HUES6 (cell line): ENCODE measurements at regions not wholly inside any gene's neighbourhood (a gene's known extent, or its start where the extent isn't known, plus 50 kb on each side); places are given as distances from the start of the nearest gene placed in this dataset.

Source experiments
- H3K27ac ChIP-seq: 2 replicates; pipeline ENCODE4 v1.7.0; 2013; ENCODE audit warnings: low read depth, mild to moderate bottlenecking, low read length, inconsistent platforms
- H3K27me3 ChIP-seq: 2 replicates; pipeline ENCODE4 v1.6.1; 2013; ENCODE audit warnings: low read length; ENCODE audit not compliant: control insufficient read depth, insufficient read depth
- H3K36me3 ChIP-seq: 2 replicates; pipeline ENCODE4 v1.6.1; 2013; ENCODE audit warnings: low read length; ENCODE audit not compliant: control insufficient read depth, insufficient read depth
- H3K4me1 ChIP-seq: 2 replicates; pipeline ENCODE4 v1.6.1; 2013; ENCODE audit warnings: low read length; ENCODE audit not compliant: control insufficient read depth, insufficient read depth
- H3K4me3 ChIP-seq: 2 replicates; pipeline ENCODE4 v1.5.1; 2013; ENCODE audit warnings: low read depth, low read length
- H3K9ac ChIP-seq: one replicate; pipeline ENCODE4 v1.6.1; 2013; ENCODE audit warnings: mild to moderate bottlenecking, low read length
- H3K9me3 ChIP-seq: 2 replicates; pipeline ENCODE4 v1.6.1; 2013; ENCODE audit warnings: low read depth, low read length; ENCODE audit not compliant: control insufficient read depth, insufficient read depth

- no peaks in the 10 kb centered on the region for H3K36me3 ChIP-seq
Measured at GRCh38 chr5:159475026-159475425, 144.7 kb upstream of the IL12B start.

GRCh38 chr5:159478950-159479349 lies 148.7 kb upstream of the IL12B start:
- no peak overlapping the region for H3K9ac ChIP-seq
- no peaks in the 10 kb centered on the region for H3K4me1 ChIP-seq
- no peaks in the 10 kb centered on the region for H3K36me3 ChIP-seq
- no peaks in the 10 kb centered on the region for H3K27me3 ChIP-seq
- H3K27ac ChIP-seq: no peak overlapping the region
- no peak overlapping the region for H3K4me3 ChIP-seq
- no peaks in the 10 kb centered on the region for H3K9me3 ChIP-seq

More at GRCh38 chr5:159475026-159475425, 144.7 kb upstream of the IL12B start:
- Histone ChIP-seq H3K9me3 (no peaks in the 10 kb centered on the region), H3K4me1 (no peaks in the 10 kb centered on the region), H3K4me3 (no peak overlapping the region), H3K27me3 (no peaks in the 10 kb centered on the region), H3K27ac (no peak overlapping the region), H3K9ac (no peak overlapping the region)

- H3K27me3 ChIP-seq: no peaks in the 10 kb centered on the region
- no peaks in the 10 kb centered on the region for H3K4me1 ChIP-seq
- H3K36me3 ChIP-seq: no peaks in the 10 kb centered on the region
- no peak overlapping the region for H3K27ac ChIP-seq
- H3K4me3 ChIP-seq: no peak overlapping the region
- H3K9ac ChIP-seq: no peak overlapping the region
- no peaks in the 10 kb centered on the region for H3K9me3 ChIP-seq
Measured at GRCh38 chr5:159480849-159481248, 150.6 kb upstream of the IL12B start.

- H3K4me3 ChIP-seq: no peak overlapping the region
- H3K4me1 ChIP-seq: no peaks in the 10 kb centered on the region
- H3K9ac ChIP-seq: no peak overlapping the region
- H3K36me3 ChIP-seq: no peaks in the 10 kb centered on the region
- H3K9me3 ChIP-seq: no peaks in the 10 kb centered on the region
- no peaks in the 10 kb centered on the region for H3K27me3 ChIP-seq
- no peak overlapping the region for H3K27ac ChIP-seq
Measured at GRCh38 chr5:159481751-159482150, 151.5 kb upstream of the IL12B start.

- H3K27me3 ChIP-seq: no peaks in the 10 kb centered on the region
- H3K36me3 ChIP-seq: no peaks in the 10 kb centered on the region
Measured at GRCh38 chr5:159486836-159487235, 156.5 kb upstream of the IL12B start.

GRCh38 chr5:159488516-159488915 lies 158.2 kb upstream of the IL12B start:
- no peaks in the 10 kb centered on the region for H3K27me3 ChIP-seq
- no peaks in the 10 kb centered on the region for H3K4me1 ChIP-seq
- H3K9ac ChIP-seq: no peak overlapping the region
- H3K27ac ChIP-seq: no peak overlapping the region
- no peak overlapping the region for H3K4me3 ChIP-seq
- no peaks in the 10 kb centered on the region for H3K9me3 ChIP-seq
- H3K36me3 ChIP-seq: no peaks in the 10 kb centered on the region

More at GRCh38 chr5:159486836-159487235, 156.5 kb upstream of the IL12B start:
- Histone ChIP-seq H3K4me1 (no peaks in the 10 kb centered on the region), H3K27ac (no peak overlapping the region), H3K9ac (no peak overlapping the region), H3K9me3 (no peaks in the 10 kb centered on the region), H3K4me3 (no peak overlapping the region)

GRCh38 chr5:159489779-159490178 lies 159.5 kb upstream of the IL12B start:
- Histone ChIP-seq H3K9ac (no peak overlapping the region), H3K27me3 (no peaks in the 10 kb centered on the region), H3K27ac (no peak overlapping the region), H3K36me3 (no peaks in the 10 kb centered on the region), H3K4me1 (no peaks in the 10 kb centered on the region), H3K4me3 (no peak overlapping the region), H3K9me3 (no peaks in the 10 kb centered on the region)

- H3K36me3 ChIP-seq: no peaks in the 10 kb centered on the region
- H3K9me3 ChIP-seq: no peaks in the 10 kb centered on the region
- H3K27me3 ChIP-seq: no peaks in the 10 kb centered on the region
- no peak overlapping the region for H3K27ac ChIP-seq
- no peaks in the 10 kb centered on the region for H3K4me1 ChIP-seq
- no peak overlapping the region for H3K4me3 ChIP-seq
- no peak overlapping the region for H3K9ac ChIP-seq
Measured at GRCh38 chr5:159490507-159490906, 160.2 kb upstream of the IL12B start.

GRCh38 chr5:159493696-159494095 lies 163.4 kb upstream of the IL12B start:
- H3K36me3 ChIP-seq: no peaks in the 10 kb centered on the region
- H3K9ac ChIP-seq: no peak overlapping the region
- no peak overlapping the region for H3K27ac ChIP-seq
- no peak overlapping the region for H3K4me3 ChIP-seq
- H3K9me3 ChIP-seq: no peaks in the 10 kb centered on the region
- no peaks in the 10 kb centered on the region for H3K4me1 ChIP-seq
- no peaks in the 10 kb centered on the region for H3K27me3 ChIP-seq

GRCh38 chr5:159496773-159497172 lies 166.5 kb upstream of the IL12B start:
- Histone ChIP-seq H3K9me3 (no peaks in the 10 kb centered on the region), H3K36me3 (no peaks in the 10 kb centered on the region), H3K9ac (no peak overlapping the region), H3K27ac (no peak overlapping the region), H3K27me3 (no peaks in the 10 kb centered on the region), H3K4me3 (no peak overlapping the region), H3K4me1 (no peaks in the 10 kb centered on the region)

GRCh38 chr5:159497221-159497620 lies 166.9 kb upstream of the IL12B start:
- Histone ChIP-seq H3K4me3 (no peak overlapping the region), H3K27ac (no peak overlapping the region), H3K4me1 (no peaks in the 10 kb centered on the region)

GRCh38 chr5:159498630-159499029 lies 168.3 kb upstream of the IL12B start:
- no peaks in the 10 kb centered on the region for H3K36me3 ChIP-seq
- H3K9me3 ChIP-seq: no peaks in the 10 kb centered on the region
- H3K4me1 ChIP-seq: no peaks in the 10 kb centered on the region
- H3K27me3 ChIP-seq: no peaks in the 10 kb centered on the region
- no peak overlapping the region for H3K4me3 ChIP-seq
- H3K9ac ChIP-seq: no peak overlapping the region
- H3K27ac ChIP-seq: no peak overlapping the region

More at GRCh38 chr5:159497221-159497620, 166.9 kb upstream of the IL12B start:
- no peaks in the 10 kb centered on the region for H3K27me3 ChIP-seq
- H3K9me3 ChIP-seq: no peaks in the 10 kb centered on the region
- H3K9ac ChIP-seq: no peak overlapping the region
- H3K36me3 ChIP-seq: no peaks in the 10 kb centered on the region
